PC-3 (cell line): ENCODE measurements at regions not wholly inside any gene's neighbourhood (a gene's known extent, or its start where the extent isn't known, plus 50 kb on each side); places are given as distances from the start of the nearest gene placed in this dataset.

Source experiments
- EZH2 ChIP-seq: fragments of 300-600 bp; sonication (generic); IDR thresholded peaks from one replicate; pipeline ENCODE4 v1.6.1; 2017; ENCODE audit warnings: antibody characterized with exemption, mild to moderate bottlenecking, low read length; ENCODE audit not compliant: unreplicated experiment
- EZH2phosphoT487 ChIP-seq: fragments of 300-600 bp; sonication (generic); IDR thresholded peaks from 2 replicates; pipeline ENCODE4 v1.6.1; 2018; ENCODE audit warnings: mild to moderate bottlenecking, antibody characterized with exemption, low read length, borderline replicate concordance
- TF ChIP-seq, protein P1 (sequence below): fragments of 300-600 bp; sonication (generic); conservative IDR thresholded peaks from 2 replicates; pipeline ENCODE4 v1.5.1; 2017; ENCODE audit warnings: antibody characterized with exemption, low read depth, mild to moderate bottlenecking, low read length

DNA sequence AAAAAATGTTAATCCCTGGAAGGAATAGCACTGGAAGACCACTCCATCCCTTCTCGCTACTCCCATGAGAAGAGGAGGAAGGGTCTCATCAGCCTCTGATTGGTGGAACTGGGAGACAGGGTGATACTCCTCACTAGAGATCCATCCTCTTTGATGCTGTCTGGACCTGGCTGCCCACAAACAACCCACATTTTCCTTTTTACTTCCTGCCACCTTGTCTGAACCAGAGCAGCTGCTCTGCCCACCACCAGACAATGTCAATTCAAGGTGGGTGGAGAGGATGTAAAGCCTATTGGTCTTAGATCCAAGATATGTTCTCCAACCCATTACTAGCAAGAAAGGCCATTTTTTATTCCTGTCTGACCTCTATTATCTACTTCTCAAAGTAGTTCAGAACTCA is 246.9 kb upstream of the TANK start:
- TF ChIP-seq, protein P1, sequence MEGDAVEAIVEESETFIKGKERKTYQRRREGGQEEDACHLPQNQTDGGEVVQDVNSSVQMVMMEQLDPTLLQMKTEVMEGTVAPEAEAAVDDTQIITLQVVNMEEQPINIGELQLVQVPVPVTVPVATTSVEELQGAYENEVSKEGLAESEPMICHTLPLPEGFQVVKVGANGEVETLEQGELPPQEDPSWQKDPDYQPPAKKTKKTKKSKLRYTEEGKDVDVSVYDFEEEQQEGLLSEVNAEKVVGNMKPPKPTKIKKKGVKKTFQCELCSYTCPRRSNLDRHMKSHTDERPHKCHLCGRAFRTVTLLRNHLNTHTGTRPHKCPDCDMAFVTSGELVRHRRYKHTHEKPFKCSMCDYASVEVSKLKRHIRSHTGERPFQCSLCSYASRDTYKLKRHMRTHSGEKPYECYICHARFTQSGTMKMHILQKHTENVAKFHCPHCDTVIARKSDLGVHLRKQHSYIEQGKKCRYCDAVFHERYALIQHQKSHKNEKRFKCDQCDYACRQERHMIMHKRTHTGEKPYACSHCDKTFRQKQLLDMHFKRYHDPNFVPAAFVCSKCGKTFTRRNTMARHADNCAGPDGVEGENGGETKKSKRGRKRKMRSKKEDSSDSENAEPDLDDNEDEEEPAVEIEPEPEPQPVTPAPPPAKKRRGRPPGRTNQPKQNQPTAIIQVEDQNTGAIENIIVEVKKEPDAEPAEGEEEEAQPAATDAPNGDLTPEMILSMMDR: no peak
- no peak for TF ChIP-seq EZH2
- TF ChIP-seq EZH2phosphoT487: no peak
